HepG2 (cell line): ENCODE measurements at regions not wholly inside any gene's neighbourhood (a gene's known extent, or its start where the extent isn't known, plus 50 kb on each side); places are given as distances from the start of the nearest gene placed in this dataset.
A peak's percentile ranks its signal among the peaks of the same experiment; 100 is the strongest.

Source experiments
- ETV6 ChIP-seq: sonication (generic); formaldehyde crosslinking; conservative IDR thresholded peaks from 2 replicates; pipeline ENCODE4 v1.4.0; 2020; ENCODE audit warnings: missing genetic modification reagents
- HIC2 ChIP-seq: sonication (generic); formaldehyde crosslinking; IDR thresholded peaks from 2 replicates; pipeline ENCODE4 v1.9.0; 2022; ENCODE audit warnings: low read depth, missing genetic modification reagents
- HNF1B ChIP-seq: sonication (generic); formaldehyde crosslinking; IDR thresholded peaks from 2 replicates; pipeline ENCODE4 v1.5.1; 2020; ENCODE audit warnings: mild to moderate bottlenecking, moderate library complexity, missing genetic modification reagents
- KIAA2018 ChIP-seq: sonication (generic); formaldehyde crosslinking; IDR thresholded peaks from 2 replicates; pipeline ENCODE4 v1.5.0; 2020; ENCODE audit warnings: mild to moderate bottlenecking, missing genetic modification reagents, borderline replicate concordance
- REPIN1 ChIP-seq: sonication (generic); formaldehyde crosslinking; IDR thresholded peaks from 2 replicates; pipeline ENCODE4 v1.8.0; 2022; ENCODE audit warnings: missing genetic modification reagents, low read depth, mild to moderate bottlenecking, borderline replicate concordance
- THAP11 ChIP-seq: IDR thresholded peaks from 2 replicates; pipeline ENCODE4 v1.6.1; 2016; ENCODE audit warnings: missing biosample characterization, missing genetic modification reagents
- ZNF335 ChIP-seq: sonication (generic); formaldehyde crosslinking; IDR thresholded peaks from 2 replicates; pipeline ENCODE4 v1.4.0; 2020; ENCODE audit warnings: missing genetic modification reagents
- ZNF407 ChIP-seq: sonication (generic); formaldehyde crosslinking; IDR thresholded peaks from one replicate; pipeline ENCODE4 v1.5.1; 2020; ENCODE audit warnings: mild to moderate bottlenecking, missing genetic modification reagents; ENCODE audit errors: not compliant biosample characterization

GRCh38 chr11:62025487-62026105, 58.2 kb upstream of the FTH1 start (continued):
- TF ChIP-seq KIAA2018 (no peak), REPIN1 (CRISPR knock-in tag) (0 out of 2 replicates have a peak, but pooled peaks have one; percentile 37), HIC2 (CRISPR knock-in tag) (no peak), ZNF407 (CRISPR knock-in tag) (no peak), HNF1B (CRISPR knock-in tag) (peak; percentile 63; the same call in 1 of the 2 replicates), ZNF335 (no peak), ETV6 (CRISPR knock-in tag) (no peak), THAP11 (no peak; the same call in none of the 2 replicates)
